Omental fat pad (tissue), 3 donors: ENCODE measurements at regions not wholly inside any gene's neighbourhood (a gene's known extent, or its start where the extent isn't known, plus 50 kb on each side); places are given as distances from the start of the nearest gene placed in this dataset.

ENCODE experiments used
- ATAC-seq: fragments of 150-250 bp; one replicate; pipeline ENCODE4 v1.9.1; 2016; ENCODE audit warnings: mild to moderate bottlenecking, moderate library complexity; ENCODE audit not compliant: low FRiP score
- DNase-seq: peaks from one replicate; pipeline ENCODE4 v3.0.0-alpha.2; 2019; ENCODE audit warnings: low spot score
- CTCF ChIP-seq, 3 donors: fragments of 450-650 bp; IDR thresholded peaks; one replicate each; pipeline ENCODE4 v1.5.1; 2016 to 2017; ENCODE audit warnings: antibody characterized with exemption in 3 of 3, mild to moderate bottlenecking in 3 of 3, moderate library complexity in 2 of 3

GRCh38 chr1:191695865-191696264 lies 462.4 kb upstream of the RGS18 start:
- no peak for TF ChIP-seq CTCF (IDR thresholded peaks at IDR 0.05)
- ATAC-seq, result no peak
- DNase-seq, result no peak

- ATAC-seq, result no peak
- TF ChIP-seq CTCF (IDR thresholded peaks at IDR 0.05), result no peak
- DNase-seq, result no peak
Observed at GRCh38 chr1:191696354-191696753, 461.9 kb upstream of the RGS18 start.

GRCh38 chr1:191697556-191697955 lies 460.7 kb upstream of the RGS18 start:
- ATAC-seq (no peak), DNase-seq (no peak)
- TF ChIP-seq CTCF (IDR thresholded peaks at IDR 0.05), result no peak

- TF ChIP-seq CTCF (IDR thresholded peaks at IDR 0.05), result no peak
- ATAC-seq (no peak), DNase-seq (no peak)
Observed at GRCh38 chr1:191698246-191698645, 460.0 kb upstream of the RGS18 start.

- ATAC-seq (no peak), DNase-seq (no peak)
- TF ChIP-seq CTCF (IDR thresholded peaks at IDR 0.05), result no peak
Observed at GRCh38 chr1:191699343-191699742, 458.9 kb upstream of the RGS18 start.

- no peak for DNase-seq
- TF ChIP-seq CTCF (IDR thresholded peaks at IDR 0.05), result no peak
- no peak for ATAC-seq
Observed at GRCh38 chr1:191700922-191701321, 457.3 kb upstream of the RGS18 start.

GRCh38 chr1:191702124-191702523 lies 456.1 kb upstream of the RGS18 start:
- no peak for TF ChIP-seq CTCF (IDR thresholded peaks at IDR 0.05)
- DNase-seq, result no peak

More at GRCh38 chr1:191702124-191702523, 456.1 kb upstream of the RGS18 start:
- no peak for ATAC-seq
